A549 (cell line): ENCODE measurements at regions not wholly inside any gene's neighbourhood (a gene's known extent, or its start where the extent isn't known, plus 50 kb on each side); places are given as distances from the start of the nearest gene placed in this dataset.
A peak's percentile ranks its signal among the peaks of the same experiment; 100 is the strongest.

ENCODE experiments used
- ATAC-seq, 2 experiments: fragments of 200-7000 bp in 1 of 2; fragments of >200 bp in 1 of 2; cut with Nextera tagmentation in 1 of 2; cut with Tn5 transposase in 1 of 2; 3 replicates each; pipeline versions ENCODE4 v1.8.0 to v1.9.1; 2018 to 2020; ENCODE audit warnings: mild to moderate bottlenecking in 1 of 2, moderate library complexity in 1 of 2
- CTCF ChIA-PET: fragments of 300-600 bp; sonication (Branson Sonifier 250); formaldehyde crosslinking; extraction: SDS; loops from one replicate; lab custom pipeline; 2021; ENCODE audit warnings: antibody characterized with exemption, inconsistent platforms; lab: Yijun Ruan, JAX
- POLR2A ChIA-PET: fragments of 350-600 bp; formaldehyde crosslinking; extraction: SDS; loops from one replicate; lab custom pipeline; 2021; ENCODE audit warnings: antibody characterized with exemption, inconsistent platforms; lab: Yijun Ruan, JAX
- DNase-seq, 2 experiments: peaks; one replicate each; pipeline versions ENCODE4 v3.0.0 to v3.0.0-alpha.2; 2011 to 2016; ENCODE audit warnings: low read depth in 1 of 2, low spot score in 1 of 2
- FAIRE-seq: peaks from 2 replicates; lab custom pipeline; 2011; peaks lifted over from hg19 to GRCh38; lab: Jason Lieb, UNC
- H3K27ac ChIP-seq, 2 experiments: fragments of >200 bp; sonication (Bioruptor Twin); formaldehyde crosslinking; 3 replicates each; pipeline ENCODE4 v1.5.1; 2016 to 2017
- H3K4me1 ChIP-seq: fragments of >200 bp; sonication (Bioruptor Twin); formaldehyde crosslinking; 3 replicates; pipeline ENCODE4 v1.6.1; 2016
- H3K4me2 ChIP-seq: fragments of >200 bp; sonication (Bioruptor Twin); formaldehyde crosslinking; 3 replicates; pipeline ENCODE4 v1.6.1; 2016
- H3K4me3 ChIP-seq: fragments of >200 bp; sonication (Bioruptor Twin); formaldehyde crosslinking; 3 replicates; pipeline ENCODE4 v1.5.1; 2016
- H3K9me3 ChIP-seq: fragments of >200 bp; sonication (Bioruptor Twin); formaldehyde crosslinking; 3 replicates; pipeline ENCODE4 v1.6.1; 2016
- BHLHE40 ChIP-seq: IDR thresholded peaks from 2 replicates; pipeline ENCODE4 v1.6.1; 2012; ENCODE audit warnings: low read depth, low read length, inconsistent platforms
- CBX8 ChIP-seq: fragments of 200-600 bp; sonication (generic); IDR thresholded peaks from 2 replicates; pipeline ENCODE4 v1.6.1; 2016
- CEBPB ChIP-seq, 2 experiments: fragments of >200 bp in 1 of 2; sonication (Bioruptor Twin) in 1 of 2; formaldehyde crosslinking in 1 of 2; IDR thresholded peaks; 2 replicates each; pipeline ENCODE4 v1.6.1; 2012 to 2016
- CTCF ChIP-seq: fragments of >200 bp; sonication (Bioruptor Twin); formaldehyde crosslinking; IDR thresholded peaks from 3 replicates; pipeline ENCODE4 v1.5.1; 2016
- EP300 ChIP-seq, 2 experiments: fragments of >200 bp; sonication (Bioruptor Twin); formaldehyde crosslinking; IDR thresholded peaks; 2 replicates in 1 of 2; 3 replicates in 1 of 2; pipeline ENCODE4 v1.6.1; 2016 to 2017
- HDAC2 ChIP-seq: fragments of 200-600 bp; sonication (generic); IDR thresholded peaks from 2 replicates; pipeline ENCODE4 v1.6.1; 2016
- HOXA7 ChIP-seq: fragments of 250-450 bp; sonication (Bioruptor Pico); IDR thresholded peaks from 2 replicates; pipeline ENCODE4 v1.5.0; 2020; ENCODE audit warnings: mild to moderate bottlenecking, moderate library complexity
- MAFK ChIP-seq: fragments of 450-650 bp; IDR thresholded peaks from 2 replicates; pipeline ENCODE4 v1.6.1; 2014; ENCODE audit not compliant: partially characterized antibody
- MAZ ChIP-seq: fragments of 150-350 bp; IDR thresholded peaks from 2 replicates; pipeline ENCODE4 v1.6.1; 2014; ENCODE audit warnings: antibody characterized with exemption, low read depth, low read length, borderline replicate concordance
- MYC ChIP-seq: IDR thresholded peaks from 2 replicates; pipeline ENCODE4 v1.6.1; 2012; ENCODE audit warnings: mild to moderate bottlenecking, inconsistent platforms, low read length, improper control_type of control experiment, borderline replicate concordance
- NFE2L2 ChIP-seq: fragments of 150-350 bp; conservative IDR thresholded peaks from 2 replicates; pipeline ENCODE4 v1.6.1; 2014; ENCODE audit warnings: low read length
- NPAS2 ChIP-seq: fragments of 250-450 bp; sonication (Bioruptor Pico); IDR thresholded peaks from 2 replicates; pipeline ENCODE4 v1.8.0; 2022; ENCODE audit warnings: mild to moderate bottlenecking, moderate library complexity, borderline replicate concordance
- PBX3 ChIP-seq: IDR thresholded peaks from 2 replicates; pipeline ENCODE4 v1.6.1; 2012
- RAD21 ChIP-seq, 2 experiments: fragments of >200 bp in 1 of 2; sonication (Bioruptor Twin) in 1 of 2; formaldehyde crosslinking in 1 of 2; IDR thresholded peaks in 1 of 2; conservative IDR thresholded peaks in 1 of 2; 2 replicates in 1 of 2; 3 replicates in 1 of 2; pipeline ENCODE4 v1.6.1; 2012 to 2018; ENCODE audit warnings: inconsistent platforms in 1 of 2
- RARB ChIP-seq: fragments of 250-450 bp; sonication (Bioruptor Pico); IDR thresholded peaks from 2 replicates; pipeline ENCODE4 v1.8.0; 2021; ENCODE audit warnings: mild to moderate bottlenecking, moderate library complexity
- REST ChIP-seq: fragments of 200-600 bp; sonication (generic); IDR thresholded peaks from 2 replicates; pipeline ENCODE4 v1.6.1; 2016; ENCODE audit warnings: antibody characterized with exemption, mild to moderate bottlenecking, moderate library complexity
- RFX5 ChIP-seq: fragments of 450-650 bp; IDR thresholded peaks from 2 replicates; pipeline ENCODE4 v1.7.1; 2014; ENCODE audit warnings: antibody characterized with exemption, mild to moderate bottlenecking, moderate library complexity
- RNF2 ChIP-seq: fragments of 200-600 bp; sonication (generic); IDR thresholded peaks from 2 replicates; pipeline ENCODE4 v1.6.1; 2016; ENCODE audit warnings: low read depth, mild to moderate bottlenecking, antibody characterized with exemption, moderate library complexity, borderline replicate concordance
- SMC3 ChIP-seq: fragments of >200 bp; sonication (Bioruptor Twin); formaldehyde crosslinking; IDR thresholded peaks from 3 replicates; pipeline ENCODE4 v1.6.1; 2018; ENCODE audit warnings: inconsistent platforms
- TP53 ChIP-seq: fragments of 250-450 bp; sonication (Bioruptor Pico); IDR thresholded peaks from 2 replicates; pipeline ENCODE4 v1.5.0; 2021; ENCODE audit warnings: mild to moderate bottlenecking, moderate library complexity
- USF2 ChIP-seq: fragments of 450-650 bp; IDR thresholded peaks from 2 replicates; pipeline ENCODE4 v1.6.1; 2014; ENCODE audit warnings: antibody characterized with exemption
- ZC3H11A ChIP-seq: fragments of 450-650 bp; IDR thresholded peaks from 2 replicates; pipeline ENCODE4 v1.6.1; 2014; ENCODE audit warnings: antibody characterized with exemption, mild to moderate bottlenecking
- ZFP36 ChIP-seq: fragments of 450-650 bp; IDR thresholded peaks from 2 replicates; pipeline ENCODE4 v1.6.1; 2014; ENCODE audit warnings: borderline replicate concordance; ENCODE audit not compliant: partially characterized antibody
- WGBS: methylation state at CpG from one replicate; pipeline ENCODE4 v1.1.6; 2017; ENCODE audit errors: missing lambda C conversion rate; 5-methylcytosine and 5-hydroxymethylcytosine counted together

GRCh38 chr13:105139380-105140285 is 1395.8 kb downstream of the EFNB2 start:
- ChIA-PET CTCF (interaction anchor here (0.6 to 0.8 kb wide), 4 partner anchors 63 to 1397 kb away, joined by 3 read pairs; no protein-coding TSS in a partner anchor), POLR2A (no interaction called here)
- ATAC-seq (peak; percentile 95 to 99), FAIRE-seq (no peak), DNase-seq (peak; percentile 46 to 52)
- Histone ChIP-seq H3K9me3 (no peaks in the 10 kb centered on the region), H3K4me2 (peak overlapping the region; percentile 91), H3K27ac (peak overlapping the region; percentile 64 to 75), H3K4me1 (no peaks in the 10 kb centered on the region), H3K4me3 (peak overlapping the region; percentile 52)
- WGBS, result 12% methylated on average over 20 of the region's 20 CpGs
- TF ChIP-seq RFX5 (no peak), CEBPB (IDR thresholded peaks at IDR 0.05) (no peak), CBX8 (no peak), NFE2L2 (no peak), RAD21 (conservative IDR thresholded peaks at IDR 0.05 in 1 of 2, IDR thresholded peaks at IDR 0.05 in 1 of 2) (peak; percentile 20 to 32; a peak in 1 of 5 replicates), SMC3 (peak; percentile 20; the same call in 1 of the 3 replicates), HOXA7 (CRISPR knock-in tag) (no peak), CTCF (peak; percentile 29; the same call in 2 of the 3 replicates), EP300 (IDR thresholded peaks at IDR 0.05) (no peak)

- TF ChIP-seq CEBPB (IDR thresholded peaks at IDR 0.05) (no peak), HDAC2 (no peak), HOXA7 (CRISPR knock-in tag) (no peak), USF2 (no peak), MAZ (no peak), MAFK (no peak), BHLHE40 (no peak), ZC3H11A (no peak), NPAS2 (CRISPR knock-in tag) (no peak), EP300 (IDR thresholded peaks at IDR 0.05) (no peak), SMC3 (no peak)
- ATAC-seq (peak; percentile 13 to 27; a peak in 2 of 6 replicates), DNase-seq (no peak), FAIRE-seq (no peak)
- no peak overlapping the region for H3K27ac ChIP-seq
- H3K4me2 ChIP-seq, result peak overlapping the region; percentile 91
- 28% methylated on average over 3 of the region's 3 CpGs for WGBS
- H3K9me3 ChIP-seq, result no peaks in the 10 kb centered on the region
- no peaks in the 10 kb centered on the region for H3K4me1 ChIP-seq
- ChIA-PET POLR2A (no interaction called here), CTCF (interaction anchor here (0.6 kb wide), 1 partner anchor 64 kb away, joined by 3 read pairs; no protein-coding TSS in a partner anchor)
- H3K4me3 ChIP-seq, result peak overlapping the region; percentile 52; the same call in 1 of the 3 replicates
These were observed 1396.4 kb downstream of the EFNB2 start for GRCh38 chr13:105139048-105139379.

GRCh38 chr13:105135852-105136615 is 1399.4 kb downstream of the EFNB2 start:
- Histone ChIP-seq H3K4me1 (no peaks in the 10 kb centered on the region), H3K27ac (no peak overlapping the region), H3K4me3 (no peak overlapping the region), H3K9me3 (no peaks in the 10 kb centered on the region), H3K4me2 (no peak overlapping the region)
- POLR2A ChIA-PET, result no interaction called here
- ATAC-seq (no peak), DNase-seq (no peak), FAIRE-seq (no peak)
- WGBS, result 32% methylated on average over 3 of the region's 3 CpGs
- CTCF ChIA-PET, result no interaction called here
- TF ChIP-seq ZFP36 (no peak), RARB (CRISPR knock-in tag) (no peak), REST (no peak), RAD21 (conservative IDR thresholded peaks at IDR 0.05 in 1 of 2, IDR thresholded peaks at IDR 0.05 in 1 of 2) (no peak), RNF2 (no peak), NFE2L2 (no peak), MYC (no peak), TP53 (CRISPR knock-in tag) (no peak), BHLHE40 (no peak), PBX3 (no peak)
